Kidney (tissue), 13 donors: ENCODE measurements at regions not wholly inside any gene's neighbourhood (a gene's known extent, or its start where the extent isn't known, plus 50 kb on each side); places are given as distances from the start of the nearest gene placed in this dataset.
"Not testable (repeated sequence)": the region's sequence is repeated elsewhere in the genome, so short reads cannot be mapped to it uniquely, and the experiment has no call there.

Source experiments
- DNase-seq, 5 donors: peaks; one replicate each; pipeline ENCODE4 v3.0.0-alpha.2; 2013 to 2020
- FAIRE-seq: peaks from 2 replicates; lab custom pipeline; 2012; peaks lifted over from hg19 to GRCh38; lab: Jason Lieb, UNC
- H3K27ac ChIP-seq, 2 donors: one replicate each; pipeline ENCODE4 v1.7.0; 2013; ENCODE audit warnings: low read depth in 2 of 2, low read length in 2 of 2, inconsistent platforms in 1 of 2
- H3K27me3 ChIP-seq: one replicate; pipeline ENCODE4 v1.7.1; 2013; ENCODE audit warnings: low read length, inconsistent platforms; ENCODE audit not compliant: control insufficient read depth, insufficient read depth
- H3K36me3 ChIP-seq, 3 donors: one replicate each; pipeline versions ENCODE4 v1.7.0 to v1.7.1; 2013; ENCODE audit warnings: low read length in 3 of 3, control low read depth in 1 of 3, inconsistent platforms in 1 of 3; ENCODE audit not compliant: insufficient read depth in 3 of 3, control insufficient read depth in 2 of 3
- H3K4me1 ChIP-seq, 3 donors: one replicate each; pipeline versions ENCODE4 v1.7.0 to v1.7.1; 2013; ENCODE audit warnings: low read length in 3 of 3, inconsistent platforms in 1 of 3, low read depth in 1 of 3; ENCODE audit not compliant: control insufficient read depth in 2 of 3, insufficient read depth in 2 of 3
- H3K4me3 ChIP-seq, 3 donors: one replicate each; pipeline versions ENCODE4 v1.7.0 to v1.8.1; 2013; ENCODE audit warnings: low read length in 3 of 3, control low read depth in 1 of 3, inconsistent platforms in 1 of 3
- H3K9ac ChIP-seq, 3 donors: one replicate each; pipeline versions ENCODE4 v1.7.0 to v1.7.1; 2013; ENCODE audit warnings: low read length in 3 of 3, control low read depth in 1 of 3, inconsistent platforms in 1 of 3
- H3K9me3 ChIP-seq, 3 donors: one replicate each; pipeline versions ENCODE4 v1.7.0 to v1.7.1; 2013; ENCODE audit warnings: low read length in 3 of 3, control low read depth in 1 of 3, inconsistent platforms in 1 of 3; ENCODE audit not compliant: control insufficient read depth in 2 of 3, insufficient read depth in 1 of 3
- CTCF ChIP-seq: IDR thresholded peaks from 3 replicates; pipeline ENCODE4 v1.5.1; 2012; ENCODE audit warnings: mild to moderate bottlenecking, moderate library complexity, borderline replicate concordance; ENCODE audit not compliant: insufficient read depth; ENCODE audit errors: extremely low read depth
- intact Hi-C: fragments of 100-400 bp; cut with DNase I; formaldehyde crosslinking; loops from one replicate; pipeline ENCODE4 v1.11.1; 2022
- donor health status: control.
- donor health status: control.
- donor health status: control.
- donor health status: control.
- donor health status: control.
- donor health status: DM: yes; HTN: yes; CAD: no.
- donor health status: Normal renal cell carcinoma (clear cell type).

- intact Hi-C loops: no loop called here
- Histone ChIP-seq H3K27ac (no peak overlapping the region), H3K36me3 (no peaks in the 10 kb centered on the region), H3K4me3 (no peak overlapping the region), H3K4me1 (no peaks in the 10 kb centered on the region), H3K9ac (no peak overlapping the region), H3K9me3 (no peaks in the 10 kb centered on the region), H3K27me3 (no peaks in the 10 kb centered on the region)
- TF ChIP-seq CTCF: no peak
- FAIRE-seq (no peak), DNase-seq (no peak)
Observed at GRCh38 chr19:14301150-14301549, 80.1 kb upstream of the ADGRE5 start.

GRCh38 chr19:14300303-14300702 is 80.9 kb upstream of the ADGRE5 start:
- Histone ChIP-seq H3K27ac (no peak overlapping the region), H3K4me1 (no peaks in the 10 kb centered on the region), H3K36me3 (no peaks in the 10 kb centered on the region), H3K4me3 (no peak overlapping the region), H3K27me3 (no peaks in the 10 kb centered on the region), H3K9ac (no peak overlapping the region), H3K9me3 (no peaks in the 10 kb centered on the region)
- intact Hi-C loops: no loop called here
- no peak for TF ChIP-seq CTCF
- DNase-seq (no peak), FAIRE-seq (no peak)

- intact Hi-C loops, H3K9ac ChIP-seq, H3K4me3 ChIP-seq, DNase-seq, H3K27ac ChIP-seq, H3K4me1 ChIP-seq, H3K36me3 ChIP-seq, H3K9me3 ChIP-seq, H3K27me3 ChIP-seq, FAIRE-seq: not testable (repeated sequence)
Observed at GRCh38 chr19:14299224-14299827, 81.9 kb upstream of the ADGRE5 start.

- H3K27ac ChIP-seq, H3K4me1 ChIP-seq, H3K36me3 ChIP-seq, H3K9ac ChIP-seq, H3K9me3 ChIP-seq, H3K4me3 ChIP-seq, intact Hi-C loops, H3K27me3 ChIP-seq, FAIRE-seq: not testable (repeated sequence)
- DNase-seq: peak in 3 of 5 donors; percentile 23 to 85 (median 52)
Observed at GRCh38 chr19:14297883-14298576, 83.2 kb upstream of the ADGRE5 start.

- H3K9ac ChIP-seq, H3K9me3 ChIP-seq, intact Hi-C loops, FAIRE-seq, H3K36me3 ChIP-seq, H3K4me3 ChIP-seq, H3K4me1 ChIP-seq, H3K27ac ChIP-seq, H3K27me3 ChIP-seq: not testable (repeated sequence)
- peak in 2 of 5 donors; percentile 23 to 54 for DNase-seq
Observed at GRCh38 chr19:14294974-14295373, 86.3 kb upstream of the ADGRE5 start.

GRCh38 chr19:14293816-14294170 is 87.5 kb upstream of the ADGRE5 start:
- H3K9me3 ChIP-seq, H3K4me3 ChIP-seq, FAIRE-seq, intact Hi-C loops, H3K4me1 ChIP-seq, H3K27ac ChIP-seq, H3K27me3 ChIP-seq, H3K9ac ChIP-seq, H3K36me3 ChIP-seq: not testable (repeated sequence)
- DNase-seq: peak in 1 of 5 donors; percentile 18
